ENCODE measurements at regions not wholly inside any gene's neighbourhood (a gene's known extent, or its start where the extent isn't known, plus 50 kb on each side); places are given as distances from the start of the nearest gene placed in this dataset.
"Not testable (repeated sequence)": the region's sequence is repeated elsewhere in the genome, so short reads cannot be mapped to it uniquely, and the experiment has no call there.

- TF ChIP-seq, protein P1, sequence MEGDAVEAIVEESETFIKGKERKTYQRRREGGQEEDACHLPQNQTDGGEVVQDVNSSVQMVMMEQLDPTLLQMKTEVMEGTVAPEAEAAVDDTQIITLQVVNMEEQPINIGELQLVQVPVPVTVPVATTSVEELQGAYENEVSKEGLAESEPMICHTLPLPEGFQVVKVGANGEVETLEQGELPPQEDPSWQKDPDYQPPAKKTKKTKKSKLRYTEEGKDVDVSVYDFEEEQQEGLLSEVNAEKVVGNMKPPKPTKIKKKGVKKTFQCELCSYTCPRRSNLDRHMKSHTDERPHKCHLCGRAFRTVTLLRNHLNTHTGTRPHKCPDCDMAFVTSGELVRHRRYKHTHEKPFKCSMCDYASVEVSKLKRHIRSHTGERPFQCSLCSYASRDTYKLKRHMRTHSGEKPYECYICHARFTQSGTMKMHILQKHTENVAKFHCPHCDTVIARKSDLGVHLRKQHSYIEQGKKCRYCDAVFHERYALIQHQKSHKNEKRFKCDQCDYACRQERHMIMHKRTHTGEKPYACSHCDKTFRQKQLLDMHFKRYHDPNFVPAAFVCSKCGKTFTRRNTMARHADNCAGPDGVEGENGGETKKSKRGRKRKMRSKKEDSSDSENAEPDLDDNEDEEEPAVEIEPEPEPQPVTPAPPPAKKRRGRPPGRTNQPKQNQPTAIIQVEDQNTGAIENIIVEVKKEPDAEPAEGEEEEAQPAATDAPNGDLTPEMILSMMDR (IDR thresholded peaks at IDR 0.05; ENCODE audit: low read depth, low read length), result no peak
- in situ Hi-C loops (cut with HindIII; ENCODE audit: low sequenced_read_pairs), result no loop called here
- no peak for DNase-seq (ENCODE audit: low read depth, low spot score)
- no peak overlapping the region for H3K4me3 ChIP-seq (ENCODE audit: low read depth, low read length)
These were observed 126.8 kb upstream of the MRPS30 start for GRCh38 chr5:44681906-44682305.

- TF ChIP-seq, protein P1 (IDR thresholded peaks at IDR 0.05; ENCODE audit: low read depth, low read length), result no peak
- no peak overlapping the region for H3K4me3 ChIP-seq (ENCODE audit: low read depth, low read length)
- no peak for DNase-seq (ENCODE audit: low read depth, low spot score)
- in situ Hi-C loops (cut with HindIII; ENCODE audit: low sequenced_read_pairs), result no loop called here
These were observed 129.5 kb upstream of the MRPS30 start for GRCh38 chr5:44679214-44679613.

DNA sequence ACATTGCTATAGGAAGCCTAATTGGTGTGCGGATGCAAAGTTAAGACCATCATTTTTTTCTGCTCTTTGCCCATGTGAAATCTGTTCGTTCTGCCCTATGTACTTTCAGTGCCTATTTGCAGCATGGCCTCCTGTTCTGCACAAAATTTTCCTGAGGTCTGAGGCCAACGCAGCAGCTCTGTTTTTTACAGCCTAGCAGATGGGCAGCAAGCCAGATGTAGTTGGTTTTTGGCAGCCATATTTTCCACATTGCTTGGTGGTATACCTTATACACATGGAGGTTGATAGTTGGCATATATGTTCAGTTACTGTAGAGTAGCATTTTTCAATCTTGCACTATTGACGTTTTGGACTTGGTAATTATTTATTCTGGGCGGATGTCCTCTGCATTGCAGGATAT, 133.5 kb upstream of the MRPS30 start:
- TF ChIP-seq, protein P1 (IDR thresholded peaks at IDR 0.05; ENCODE audit: low read depth, low read length), result no peak
- in situ Hi-C loops (cut with HindIII; ENCODE audit: low sequenced_read_pairs), result no loop called here
- H3K4me3 ChIP-seq (ENCODE audit: low read depth, low read length), result no peak overlapping the region
- no peak for DNase-seq (ENCODE audit: low read depth, low spot score)

DNA sequence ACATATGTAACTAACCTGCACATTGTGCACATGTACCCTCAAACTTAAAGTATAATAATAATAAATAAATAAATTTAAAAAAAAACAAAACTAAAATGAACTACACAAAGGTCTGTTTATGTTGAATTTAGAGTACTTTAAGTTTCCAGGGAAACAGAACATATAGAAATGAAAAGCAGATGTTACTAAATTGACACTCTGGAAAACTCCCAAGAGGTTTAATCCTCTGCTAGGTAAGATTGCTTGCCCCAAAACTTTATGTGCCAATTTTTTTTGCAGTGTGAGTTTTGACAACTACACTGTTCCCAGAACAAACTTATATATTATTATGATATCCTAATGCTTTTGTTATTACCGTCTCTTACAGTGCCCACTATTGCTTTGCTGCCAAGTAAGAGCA, 134.3 kb upstream of the MRPS30 start:
- DNase-seq (ENCODE audit: low read depth, low spot score), result no peak
- TF ChIP-seq, protein P1 (IDR thresholded peaks at IDR 0.05; ENCODE audit: low read depth, low read length), result no peak
- in situ Hi-C loops (cut with HindIII; ENCODE audit: low sequenced_read_pairs), result no loop called here

DNA sequence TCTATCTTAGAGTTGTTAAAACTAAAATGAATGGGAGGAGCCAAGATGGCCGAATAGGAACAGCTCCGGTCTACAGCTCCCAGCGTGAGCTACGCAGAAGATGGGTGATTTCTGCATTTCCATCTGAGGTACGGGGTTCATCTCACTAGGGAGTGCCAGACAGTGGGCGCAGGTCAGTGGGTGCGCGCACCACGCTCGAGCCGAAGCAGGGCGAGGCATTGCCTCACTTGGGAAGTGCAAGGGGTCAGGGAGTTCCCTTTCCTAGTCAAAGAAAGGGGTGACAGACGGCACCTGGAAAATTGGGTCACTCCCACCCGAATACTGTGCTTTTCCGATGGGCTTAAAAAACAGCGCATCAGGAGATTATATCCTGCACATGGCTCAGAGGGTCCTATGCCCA, 140.3 kb upstream of the MRPS30 start:
- DNase-seq (ENCODE audit: low read depth, low spot score); in situ Hi-C loops (cut with HindIII; ENCODE audit: low sequenced_read_pairs); H3K4me3 ChIP-seq (ENCODE audit: low read depth, low read length): not testable (repeated sequence)

More for the DNA sequence above, 134.3 kb upstream of the MRPS30 start:
- H3K4me3 ChIP-seq (ENCODE audit: low read depth, low read length), result no peak overlapping the region

GRCh38 chr5:44665101-44665701, 143.5 kb upstream of the MRPS30 start:
- TF ChIP-seq, protein P1 (IDR thresholded peaks at IDR 0.05; ENCODE audit: low read depth, low read length), result no peak
- no peak for DNase-seq (ENCODE audit: low read depth, low spot score)
- no peak overlapping the region for H3K4me3 ChIP-seq (ENCODE audit: low read depth, low read length)
- in situ Hi-C loops (cut with HindIII; ENCODE audit: low sequenced_read_pairs), result no loop called here

GRCh38 chr5:44664711-44665100, 144.0 kb upstream of the MRPS30 start:
- DNase-seq (ENCODE audit: low read depth, low spot score), result no peak
- in situ Hi-C loops (cut with HindIII; ENCODE audit: low sequenced_read_pairs), result no loop called here
- no peak overlapping the region for H3K4me3 ChIP-seq (ENCODE audit: low read depth, low read length)
- TF ChIP-seq, protein P1 (IDR thresholded peaks at IDR 0.05; ENCODE audit: low read depth, low read length), result no peak

Measured in astrocyte of the spinal cord (primary cell).